WTC11 (cell line): ENCODE measurements at regions not wholly inside any gene's neighbourhood (a gene's known extent, or its start where the extent isn't known, plus 50 kb on each side); places are given as distances from the start of the nearest gene placed in this dataset.
A peak's percentile ranks its signal among the peaks of the same experiment; 100 is the strongest.

Source experiments
- ATAC-seq: fragments of 200-7000 bp; cut with Tn5 transposase; 2 replicates; pipeline ENCODE4 v1.10.0; 2021; ENCODE audit warnings: mild to moderate bottlenecking, moderate library complexity
- CTCF ChIA-PET: fragments of 300-600 bp; sonication (Branson Sonifier 250); formaldehyde crosslinking; loops from one replicate; lab custom pipeline; 2021; ENCODE audit warnings: antibody characterized with exemption; lab: Charles Lee
- POLR2A ChIA-PET: fragments of 350-600 bp; sonication (Branson Sonifier 250); formaldehyde crosslinking; loops from one replicate; lab custom pipeline; 2021; ENCODE audit warnings: antibody characterized with exemption; lab: Charles Lee
- DNase-seq: peaks from one replicate; pipeline ENCODE4 v3.0.0; 2021; ENCODE audit warnings: low spot score
- H3K27ac Mint-ChIP-seq: 2 replicates; pipeline ENCODE4 v1.8.0; 2021; ENCODE audit warnings: mixed read lengths
- H3K27me3 Mint-ChIP-seq: 2 replicates; pipeline ENCODE4 v1.8.0; 2021; ENCODE audit warnings: low read depth, mild to moderate bottlenecking, moderate library complexity, mixed read lengths
- H3K36me3 Mint-ChIP-seq: 2 replicates; pipeline ENCODE4 v1.8.0; 2021; ENCODE audit warnings: mixed read lengths
- H3K4me1 Mint-ChIP-seq: 2 replicates; pipeline ENCODE4 v1.8.0; 2022; ENCODE audit warnings: mixed read lengths
- H3K4me3 Mint-ChIP-seq: 2 replicates; pipeline ENCODE4 v1.8.0; 2021; ENCODE audit warnings: mild to moderate bottlenecking, moderate library complexity, mixed read lengths
- H3K9me3 Mint-ChIP-seq: 2 replicates; pipeline ENCODE4 v1.8.0; 2021; ENCODE audit warnings: mixed read lengths
- E2F4 ChIP-seq: sonication (generic); formaldehyde crosslinking; IDR thresholded peaks from 2 replicates; pipeline ENCODE4 v1.8.1; 2022; ENCODE audit warnings: low read depth, mild to moderate bottlenecking, moderate library complexity, missing genetic modification reagents, borderline replicate concordance
- SMAD4 ChIP-seq: sonication (generic); formaldehyde crosslinking; IDR thresholded peaks from 2 replicates; pipeline ENCODE4 v1.8.0; 2022; ENCODE audit warnings: mild to moderate bottlenecking, missing genetic modification reagents
- TCF7 ChIP-seq: sonication (generic); formaldehyde crosslinking; IDR thresholded peaks from 2 replicates; pipeline ENCODE4 v1.8.0; 2022; ENCODE audit warnings: mild to moderate bottlenecking, low read depth, missing genetic modification reagents, moderate library complexity
- TP53 ChIP-seq: sonication (generic); formaldehyde crosslinking; IDR thresholded peaks from 2 replicates; pipeline ENCODE4 v1.8.1; 2023; ENCODE audit warnings: mild to moderate bottlenecking, missing genetic modification reagents
- ZNF121 ChIP-seq: sonication (generic); formaldehyde crosslinking; IDR thresholded peaks from 2 replicates; pipeline ENCODE4 v1.8.0; 2023; ENCODE audit warnings: missing genetic modification reagents
- ZNF138 ChIP-seq: sonication (generic); formaldehyde crosslinking; conservative IDR thresholded peaks from 2 replicates; pipeline ENCODE4 v1.8.1; 2022; ENCODE audit warnings: mild to moderate bottlenecking, moderate library complexity, missing genetic modification reagents
- ZNF423 ChIP-seq: fragments of 250-450 bp; sonication (Bioruptor Pico); IDR thresholded peaks from 2 replicates; pipeline ENCODE4 v2.1.2; 2022; ENCODE audit warnings: mild to moderate bottlenecking, moderate library complexity
- TF ChIP-seq, protein P1 (sequence below): sonication (generic); formaldehyde crosslinking; IDR thresholded peaks from 2 replicates; pipeline ENCODE4 v1.8.0; 2022; ENCODE audit warnings: mild to moderate bottlenecking, missing genetic modification reagents
- TF ChIP-seq, protein P2 (sequence below): sonication (generic); formaldehyde crosslinking; IDR thresholded peaks from 2 replicates; pipeline ENCODE4 v1.8.1; 2023; ENCODE audit warnings: mild to moderate bottlenecking, missing genetic modification reagents, borderline replicate concordance
- TF ChIP-seq, protein P3 (sequence below): sonication (generic); formaldehyde crosslinking; IDR thresholded peaks from 2 replicates; pipeline ENCODE4 v1.8.1; 2023; ENCODE audit warnings: mild to moderate bottlenecking, missing genetic modification reagents
- TF ChIP-seq, protein P4 (sequence below): sonication (generic); formaldehyde crosslinking; IDR thresholded peaks from 2 replicates; pipeline ENCODE4 v1.8.1; 2023; ENCODE audit warnings: mild to moderate bottlenecking, missing genetic modification reagents, moderate library complexity
- TF ChIP-seq, protein P5 (sequence below): sonication (generic); formaldehyde crosslinking; conservative IDR thresholded peaks from 2 replicates; pipeline ENCODE4 v1.8.1; 2023; ENCODE audit warnings: mild to moderate bottlenecking, low read depth, missing genetic modification reagents, moderate library complexity

- DNase-seq: no peak
- Mint-ChIP-seq H3K4me3 (no peak overlapping the region), H3K4me1 (peaks cover 32% of the 10 kb centered on the region)
These were observed 150.9 kb upstream of the DMRT1 start for GRCh38 chr9:690517-691111.

GRCh38 chr9:691825-692400 is 149.6 kb upstream of the DMRT1 start:
- Mint-ChIP-seq H3K4me1 (peaks cover 32% of the 10 kb centered on the region), H3K27ac (no peak overlapping the region), H3K9me3 (peaks cover 5% of the 10 kb centered on the region; the same call in 1 of the 2 replicates), H3K4me3 (no peak overlapping the region), H3K27me3 (no peaks in the 10 kb centered on the region), H3K36me3 (peaks cover 4% of the 10 kb centered on the region; the same call in 1 of the 2 replicates)
- DNase-seq: no peak
- TF ChIP-seq E2F4 (CRISPR knock-in tag): no peak
- ChIA-PET CTCF (interaction anchor here (0.8 kb wide), 1 partner anchor 32 kb away, joined by 3 read pairs; no protein-coding TSS in a partner anchor), POLR2A (no interaction called here)
- ATAC-seq: no peak

More at GRCh38 chr9:690517-691111, 150.9 kb upstream of the DMRT1 start:
- ATAC-seq: no peak
- Mint-ChIP-seq H3K9me3 (peaks cover 6% of the 10 kb centered on the region; the same call in 1 of the 2 replicates), H3K36me3 (peaks cover 5% of the 10 kb centered on the region; the same call in 1 of the 2 replicates), H3K27ac (no peak overlapping the region), H3K27me3 (no peaks in the 10 kb centered on the region)
- TF ChIP-seq, protein P1, sequence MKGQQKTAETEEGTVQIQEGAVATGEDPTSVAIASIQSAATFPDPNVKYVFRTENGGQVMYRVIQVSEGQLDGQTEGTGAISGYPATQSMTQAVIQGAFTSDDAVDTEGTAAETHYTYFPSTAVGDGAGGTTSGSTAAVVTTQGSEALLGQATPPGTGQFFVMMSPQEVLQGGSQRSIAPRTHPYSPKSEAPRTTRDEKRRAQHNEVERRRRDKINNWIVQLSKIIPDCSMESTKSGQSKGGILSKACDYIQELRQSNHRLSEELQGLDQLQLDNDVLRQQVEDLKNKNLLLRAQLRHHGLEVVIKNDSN (CRISPR knock-in tag): no peak
- ChIA-PET POLR2A (interaction anchor here (0.6 kb wide), 1 partner anchor 44 kb away, joined by 3 read pairs; no protein-coding TSS in a partner anchor), CTCF (interaction anchor here (0.7 kb wide), 1 partner anchor 327 kb away, joined by 3 read pairs; no protein-coding TSS in a partner anchor)

GRCh38 chr9:692636-693129 is 148.8 kb upstream of the DMRT1 start:
- H3K27ac Mint-ChIP-seq: no peak overlapping the region
- H3K9me3 Mint-ChIP-seq: no peaks in the 10 kb centered on the region
- no peak for ATAC-seq
- POLR2A ChIA-PET: interaction anchor here (0.7 kb wide), 1 partner anchor 124 kb away, joined by 3 read pairs; no protein-coding TSS in a partner anchor
- CTCF ChIA-PET: interaction anchor here (0.6 to 1.5 kb wide), 3 partner anchors 14 to 71 kb away, joined by 3 to 4 read pairs (median 3); no protein-coding TSS in a partner anchor
- no peaks in the 10 kb centered on the region for H3K27me3 Mint-ChIP-seq
- TF ChIP-seq, protein P2, sequence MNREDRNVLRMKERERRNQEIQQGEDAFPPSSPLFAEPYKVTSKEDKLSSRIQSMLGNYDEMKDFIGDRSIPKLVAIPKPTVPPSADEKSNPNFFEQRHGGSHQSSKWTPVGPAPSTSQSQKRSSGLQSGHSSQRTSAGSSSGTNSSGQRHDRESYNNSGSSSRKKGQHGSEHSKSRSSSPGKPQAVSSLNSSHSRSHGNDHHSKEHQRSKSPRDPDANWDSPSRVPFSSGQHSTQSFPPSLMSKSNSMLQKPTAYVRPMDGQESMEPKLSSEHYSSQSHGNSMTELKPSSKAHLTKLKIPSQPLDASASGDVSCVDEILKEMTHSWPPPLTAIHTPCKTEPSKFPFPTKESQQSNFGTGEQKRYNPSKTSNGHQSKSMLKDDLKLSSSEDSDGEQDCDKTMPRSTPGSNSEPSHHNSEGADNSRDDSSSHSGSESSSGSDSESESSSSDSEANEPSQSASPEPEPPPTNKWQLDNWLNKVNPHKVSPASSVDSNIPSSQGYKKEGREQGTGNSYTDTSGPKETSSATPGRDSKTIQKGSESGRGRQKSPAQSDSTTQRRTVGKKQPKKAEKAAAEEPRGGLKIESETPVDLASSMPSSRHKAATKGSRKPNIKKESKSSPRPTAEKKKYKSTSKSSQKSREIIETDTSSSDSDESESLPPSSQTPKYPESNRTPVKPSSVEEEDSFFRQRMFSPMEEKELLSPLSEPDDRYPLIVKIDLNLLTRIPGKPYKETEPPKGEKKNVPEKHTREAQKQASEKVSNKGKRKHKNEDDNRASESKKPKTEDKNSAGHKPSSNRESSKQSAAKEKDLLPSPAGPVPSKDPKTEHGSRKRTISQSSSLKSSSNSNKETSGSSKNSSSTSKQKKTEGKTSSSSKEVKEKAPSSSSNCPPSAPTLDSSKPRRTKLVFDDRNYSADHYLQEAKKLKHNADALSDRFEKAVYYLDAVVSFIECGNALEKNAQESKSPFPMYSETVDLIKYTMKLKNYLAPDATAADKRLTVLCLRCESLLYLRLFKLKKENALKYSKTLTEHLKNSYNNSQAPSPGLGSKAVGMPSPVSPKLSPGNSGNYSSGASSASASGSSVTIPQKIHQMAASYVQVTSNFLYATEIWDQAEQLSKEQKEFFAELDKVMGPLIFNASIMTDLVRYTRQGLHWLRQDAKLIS (CRISPR knock-in tag): no peak
- TF ChIP-seq ZNF121 (CRISPR knock-in tag) (peak; percentile 96), ZNF423 (no peak), ZNF138 (no peak)
- TF ChIP-seq, all 79 proteins: peak for 1
- Mint-ChIP-seq H3K4me3 (no peak overlapping the region), H3K36me3 (no peaks in the 10 kb centered on the region), H3K4me1 (peaks cover 32% of the 10 kb centered on the region)
- DNase-seq: no peak

- peak overlapping the region; percentile 78 for H3K27ac Mint-ChIP-seq
- H3K4me3 Mint-ChIP-seq: no peak overlapping the region
- peaks cover 38% of the 10 kb centered on the region for H3K4me1 Mint-ChIP-seq
- no peaks in the 10 kb centered on the region for H3K9me3 Mint-ChIP-seq
- H3K27me3 Mint-ChIP-seq: no peaks in the 10 kb centered on the region
- POLR2A ChIA-PET: interaction anchor here (0.6 to 0.7 kb wide), 2 partner anchors 124 to 412 kb away, joined by 3 read pairs; no protein-coding TSS in a partner anchor
- CTCF ChIA-PET: interaction anchor here (0.6 to 1.5 kb wide), 5 partner anchors 13 to 316 kb away, joined by 3 to 4 read pairs (median 3); no protein-coding TSS in a partner anchor
- no peaks in the 10 kb centered on the region for H3K36me3 Mint-ChIP-seq
- no peak for DNase-seq
- ATAC-seq: peak; percentile 57
- TF ChIP-seq SMAD4 (no peak), TP53 (CRISPR knock-in tag) (no peak), TCF7 (no peak), ZNF138 (no peak)
- TF ChIP-seq, protein P3, sequence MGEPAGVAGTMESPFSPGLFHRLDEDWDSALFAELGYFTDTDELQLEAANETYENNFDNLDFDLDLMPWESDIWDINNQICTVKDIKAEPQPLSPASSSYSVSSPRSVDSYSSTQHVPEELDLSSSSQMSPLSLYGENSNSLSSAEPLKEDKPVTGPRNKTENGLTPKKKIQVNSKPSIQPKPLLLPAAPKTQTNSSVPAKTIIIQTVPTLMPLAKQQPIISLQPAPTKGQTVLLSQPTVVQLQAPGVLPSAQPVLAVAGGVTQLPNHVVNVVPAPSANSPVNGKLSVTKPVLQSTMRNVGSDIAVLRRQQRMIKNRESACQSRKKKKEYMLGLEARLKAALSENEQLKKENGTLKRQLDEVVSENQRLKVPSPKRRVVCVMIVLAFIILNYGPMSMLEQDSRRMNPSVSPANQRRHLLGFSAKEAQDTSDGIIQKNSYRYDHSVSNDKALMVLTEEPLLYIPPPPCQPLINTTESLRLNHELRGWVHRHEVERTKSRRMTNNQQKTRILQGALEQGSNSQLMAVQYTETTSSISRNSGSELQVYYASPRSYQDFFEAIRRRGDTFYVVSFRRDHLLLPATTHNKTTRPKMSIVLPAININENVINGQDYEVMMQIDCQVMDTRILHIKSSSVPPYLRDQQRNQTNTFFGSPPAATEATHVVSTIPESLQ (CRISPR knock-in tag): no peak
- TF ChIP-seq, protein P4, sequence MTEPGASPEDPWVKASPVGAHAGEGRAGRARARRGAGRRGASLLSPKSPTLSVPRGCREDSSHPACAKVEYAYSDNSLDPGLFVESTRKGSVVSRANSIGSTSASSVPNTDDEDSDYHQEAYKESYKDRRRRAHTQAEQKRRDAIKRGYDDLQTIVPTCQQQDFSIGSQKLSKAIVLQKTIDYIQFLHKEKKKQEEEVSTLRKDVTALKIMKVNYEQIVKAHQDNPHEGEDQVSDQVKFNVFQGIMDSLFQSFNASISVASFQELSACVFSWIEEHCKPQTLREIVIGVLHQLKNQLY (CRISPR knock-in tag): no peak
- TF ChIP-seq, protein P5, sequence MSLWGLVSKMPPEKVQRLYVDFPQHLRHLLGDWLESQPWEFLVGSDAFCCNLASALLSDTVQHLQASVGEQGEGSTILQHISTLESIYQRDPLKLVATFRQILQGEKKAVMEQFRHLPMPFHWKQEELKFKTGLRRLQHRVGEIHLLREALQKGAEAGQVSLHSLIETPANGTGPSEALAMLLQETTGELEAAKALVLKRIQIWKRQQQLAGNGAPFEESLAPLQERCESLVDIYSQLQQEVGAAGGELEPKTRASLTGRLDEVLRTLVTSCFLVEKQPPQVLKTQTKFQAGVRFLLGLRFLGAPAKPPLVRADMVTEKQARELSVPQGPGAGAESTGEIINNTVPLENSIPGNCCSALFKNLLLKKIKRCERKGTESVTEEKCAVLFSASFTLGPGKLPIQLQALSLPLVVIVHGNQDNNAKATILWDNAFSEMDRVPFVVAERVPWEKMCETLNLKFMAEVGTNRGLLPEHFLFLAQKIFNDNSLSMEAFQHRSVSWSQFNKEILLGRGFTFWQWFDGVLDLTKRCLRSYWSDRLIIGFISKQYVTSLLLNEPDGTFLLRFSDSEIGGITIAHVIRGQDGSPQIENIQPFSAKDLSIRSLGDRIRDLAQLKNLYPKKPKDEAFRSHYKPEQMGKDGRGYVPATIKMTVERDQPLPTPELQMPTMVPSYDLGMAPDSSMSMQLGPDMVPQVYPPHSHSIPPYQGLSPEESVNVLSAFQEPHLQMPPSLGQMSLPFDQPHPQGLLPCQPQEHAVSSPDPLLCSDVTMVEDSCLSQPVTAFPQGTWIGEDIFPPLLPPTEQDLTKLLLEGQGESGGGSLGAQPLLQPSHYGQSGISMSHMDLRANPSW: no peak
These were observed 148.1 kb upstream of the DMRT1 start for GRCh38 chr9:693201-694091.
